ENCODE measurements at regions not wholly inside any gene's neighbourhood (a gene's known extent, or its start where the extent isn't known, plus 50 kb on each side); places are given as distances from the start of the nearest gene placed in this dataset.

- Histone ChIP-seq H3K9me3 (no peaks in the 10 kb centered on the region), H3K4me3 (no peak overlapping the region), H3K36me3 (no peaks in the 10 kb centered on the region), H3K27me3 (peaks cover 0 to 5% (median 0%) of the 10 kb centered on the region in 9 donors), H3K4me1 (peaks cover 0 to 7% (median 0%) of the 10 kb centered on the region in 12 donors), H3K27ac (no peak overlapping the region)
- intact Hi-C loops (cut with DNase I): no loop called here
- no peak for DNase-seq
- TF ChIP-seq POLR2A (IDR thresholded peaks at IDR 0.05): no peak
- TF ChIP-seq, protein P1, sequence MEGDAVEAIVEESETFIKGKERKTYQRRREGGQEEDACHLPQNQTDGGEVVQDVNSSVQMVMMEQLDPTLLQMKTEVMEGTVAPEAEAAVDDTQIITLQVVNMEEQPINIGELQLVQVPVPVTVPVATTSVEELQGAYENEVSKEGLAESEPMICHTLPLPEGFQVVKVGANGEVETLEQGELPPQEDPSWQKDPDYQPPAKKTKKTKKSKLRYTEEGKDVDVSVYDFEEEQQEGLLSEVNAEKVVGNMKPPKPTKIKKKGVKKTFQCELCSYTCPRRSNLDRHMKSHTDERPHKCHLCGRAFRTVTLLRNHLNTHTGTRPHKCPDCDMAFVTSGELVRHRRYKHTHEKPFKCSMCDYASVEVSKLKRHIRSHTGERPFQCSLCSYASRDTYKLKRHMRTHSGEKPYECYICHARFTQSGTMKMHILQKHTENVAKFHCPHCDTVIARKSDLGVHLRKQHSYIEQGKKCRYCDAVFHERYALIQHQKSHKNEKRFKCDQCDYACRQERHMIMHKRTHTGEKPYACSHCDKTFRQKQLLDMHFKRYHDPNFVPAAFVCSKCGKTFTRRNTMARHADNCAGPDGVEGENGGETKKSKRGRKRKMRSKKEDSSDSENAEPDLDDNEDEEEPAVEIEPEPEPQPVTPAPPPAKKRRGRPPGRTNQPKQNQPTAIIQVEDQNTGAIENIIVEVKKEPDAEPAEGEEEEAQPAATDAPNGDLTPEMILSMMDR (IDR thresholded peaks at IDR 0.05): no peak
- no peak for ATAC-seq
- WGBS, 4 donors: 59 to 67% (median 64%) methylated on average over 3 of the region's 3 CpGs
Observed at GRCh38 chr2:60675301-60675700, 80.8 kb upstream of the PAPOLG start.

DNA sequence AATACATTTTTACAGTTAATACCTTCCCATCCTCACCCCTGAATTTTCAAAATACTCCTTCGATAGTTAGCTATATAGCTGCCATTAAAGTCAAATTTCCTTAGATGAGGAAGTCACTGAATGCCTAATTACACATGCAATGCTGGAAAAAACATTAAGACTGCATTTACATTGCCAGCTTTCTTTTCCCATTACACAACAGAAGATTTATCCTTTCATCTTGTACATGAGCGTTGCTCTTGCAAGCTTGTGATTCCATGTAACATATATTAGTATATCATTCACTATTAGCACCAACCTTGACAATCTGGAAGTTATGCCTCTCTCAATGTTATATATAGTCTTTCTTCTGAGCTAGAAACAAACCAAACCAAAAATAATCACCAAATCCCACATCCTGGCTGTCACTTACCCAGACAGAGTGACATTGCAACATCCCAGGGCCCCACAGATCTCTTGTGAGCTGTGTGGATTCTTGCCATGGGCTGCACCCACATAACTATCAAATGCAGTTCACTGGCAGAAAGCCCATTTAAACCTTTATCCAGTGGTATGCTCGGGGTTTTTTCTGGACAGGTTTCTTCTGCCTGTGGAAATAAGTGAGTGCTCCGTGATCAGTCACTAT, 79.2 kb upstream of the PAPOLG start:
- Histone ChIP-seq H3K9me3 (no peaks in the 10 kb centered on the region), H3K4me3 (no peak overlapping the region), H3K27ac (no peak overlapping the region), H3K27me3 (peaks cover 0 to 5% (median 0%) of the 10 kb centered on the region in 9 donors), H3K36me3 (no peaks in the 10 kb centered on the region), H3K4me1 (peaks cover 0 to 7% (median 0%) of the 10 kb centered on the region in 12 donors)
- WGBS, 4 donors: 47 to 55% (median 51%) methylated on average over 4 of the region's 4 CpGs
- no peak for ATAC-seq
- no peak for DNase-seq
- TF ChIP-seq POLR2A (IDR thresholded peaks at IDR 0.05): no peak
- TF ChIP-seq, protein P1 (IDR thresholded peaks at IDR 0.05): no peak
- intact Hi-C loops (cut with DNase I): no loop called here

- Histone ChIP-seq H3K27me3 (peaks cover 0 to 5% (median 0%) of the 10 kb centered on the region in 9 donors), H3K36me3 (no peaks in the 10 kb centered on the region), H3K27ac (no peak overlapping the region), H3K9me3 (no peaks in the 10 kb centered on the region), H3K4me1 (peaks cover 0 to 7% (median 0%) of the 10 kb centered on the region in 12 donors), H3K4me3 (no peak overlapping the region)
- 61 to 72% (median 64%) methylated on average over 4 of the region's 4 CpGs for WGBS, 4 donors
- DNase-seq (no peak), ATAC-seq (no peak)
- intact Hi-C loops (cut with DNase I): no loop called here
- TF ChIP-seq POLR2A (IDR thresholded peaks at IDR 0.05): no peak
- TF ChIP-seq, protein P1 (IDR thresholded peaks at IDR 0.05): no peak
Observed at GRCh38 chr2:60677356-60677755, 78.7 kb upstream of the PAPOLG start.

DNA sequence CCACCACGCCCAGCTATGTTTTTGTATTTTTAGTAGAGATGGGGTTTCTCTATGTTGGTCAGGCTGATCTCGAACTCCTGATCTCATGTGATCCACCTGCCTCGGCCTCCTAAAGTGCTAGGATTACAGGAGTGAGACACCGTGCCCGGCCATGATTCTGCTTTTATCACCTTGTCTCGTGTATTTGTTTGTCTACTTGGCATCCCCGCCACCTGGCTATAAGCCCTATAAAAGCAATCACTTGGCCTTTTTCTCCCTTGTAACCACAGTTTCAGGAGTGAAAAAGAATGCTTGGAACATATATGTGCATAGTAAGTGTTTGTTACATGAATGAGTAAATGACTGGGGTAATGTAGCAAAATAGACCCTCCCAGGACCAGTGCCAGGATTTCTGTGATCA, 77.5 kb upstream of the PAPOLG start:
- DNase-seq (no peak), ATAC-seq (no peak)
- Histone ChIP-seq H3K36me3 (no peaks in the 10 kb centered on the region), H3K27me3 (peaks cover 0 to 5% (median 0%) of the 10 kb centered on the region in 9 donors), H3K4me3 (no peak overlapping the region), H3K27ac (no peak overlapping the region), H3K4me1 (peaks cover 0 to 7% (median 0%) of the 10 kb centered on the region in 12 donors), H3K9me3 (no peaks in the 10 kb centered on the region)
- intact Hi-C loops (cut with DNase I): no loop called here
- TF ChIP-seq, protein P1 (IDR thresholded peaks at IDR 0.05): no peak
- TF ChIP-seq POLR2A (IDR thresholded peaks at IDR 0.05): no peak
- WGBS, 4 donors: 80 to 89% (median 88%) methylated on average over 7 of the region's 7 CpGs
